DMS53 treated with DMSO at 0.1 percent for 48 hours (cell line): ENCODE measurements at regions not wholly inside any gene's neighbourhood (a gene's known extent, or its start where the extent isn't known, plus 50 kb on each side); places are given as distances from the start of the nearest gene placed in this dataset.
A peak's percentile ranks its signal among the peaks of the same experiment; 100 is the strongest.
"Not testable (repeated sequence)": the region's sequence is repeated elsewhere in the genome, so short reads cannot be mapped to it uniquely, and the experiment has no call there.

Source experiments
- DNase-seq: peaks from one replicate; lab custom pipeline; 2025; ENCODE audit not compliant: unreplicated experiment; lab: John Stamatoyannopoulos, UW

- DNase-seq: no peak
Observed at GRCh38 chr1:177891809-177892208, 78.0 kb downstream of the SEC16B start.

- DNase-seq: no peak
Observed at GRCh38 chr1:177890479-177890878, 79.4 kb downstream of the SEC16B start.

DNA sequence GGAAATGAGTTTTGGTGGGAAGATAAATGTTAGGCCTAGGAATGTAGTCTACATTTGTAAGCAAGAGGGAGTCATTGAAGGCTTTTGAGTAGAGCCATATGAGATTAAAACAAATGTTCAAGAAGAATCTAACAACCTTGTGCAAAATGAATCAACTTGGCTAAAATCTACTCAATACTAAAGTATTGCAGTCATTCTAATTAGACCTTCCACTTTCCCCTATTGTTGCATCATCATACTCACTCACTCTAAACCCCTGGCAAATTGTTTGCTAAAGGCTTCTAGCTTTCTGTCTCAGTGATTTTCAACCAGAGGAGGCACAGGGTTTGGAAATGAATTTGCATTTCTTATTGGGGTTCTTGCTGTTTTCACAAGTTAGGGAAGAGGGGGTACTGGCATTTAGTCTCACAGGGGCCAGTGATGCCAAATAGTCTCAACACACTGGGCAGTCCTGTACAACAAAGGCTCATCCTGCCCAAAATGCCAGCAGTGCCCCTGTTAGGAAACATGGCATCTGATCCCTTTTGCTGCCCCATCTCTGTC, 85.3 kb downstream of the SEC16B start:
- DNase-seq: no peak

GRCh38 chr1:177883581-177883980, 86.3 kb downstream of the SEC16B start:
- no peak for DNase-seq

- no peak for DNase-seq
Observed at GRCh38 chr1:177880339-177880891, 89.4 kb downstream of the SEC16B start.

GRCh38 chr1:177877086-177877485, 92.8 kb downstream of the SEC16B start:
- no peak for DNase-seq

- peak; percentile 81 for DNase-seq
Observed at GRCh38 chr1:177873238-177873637, 96.6 kb downstream of the SEC16B start.

- peak; percentile 98 for DNase-seq
Observed at GRCh38 chr1:177872308-177872900, 97.5 kb downstream of the SEC16B start.

DNA sequence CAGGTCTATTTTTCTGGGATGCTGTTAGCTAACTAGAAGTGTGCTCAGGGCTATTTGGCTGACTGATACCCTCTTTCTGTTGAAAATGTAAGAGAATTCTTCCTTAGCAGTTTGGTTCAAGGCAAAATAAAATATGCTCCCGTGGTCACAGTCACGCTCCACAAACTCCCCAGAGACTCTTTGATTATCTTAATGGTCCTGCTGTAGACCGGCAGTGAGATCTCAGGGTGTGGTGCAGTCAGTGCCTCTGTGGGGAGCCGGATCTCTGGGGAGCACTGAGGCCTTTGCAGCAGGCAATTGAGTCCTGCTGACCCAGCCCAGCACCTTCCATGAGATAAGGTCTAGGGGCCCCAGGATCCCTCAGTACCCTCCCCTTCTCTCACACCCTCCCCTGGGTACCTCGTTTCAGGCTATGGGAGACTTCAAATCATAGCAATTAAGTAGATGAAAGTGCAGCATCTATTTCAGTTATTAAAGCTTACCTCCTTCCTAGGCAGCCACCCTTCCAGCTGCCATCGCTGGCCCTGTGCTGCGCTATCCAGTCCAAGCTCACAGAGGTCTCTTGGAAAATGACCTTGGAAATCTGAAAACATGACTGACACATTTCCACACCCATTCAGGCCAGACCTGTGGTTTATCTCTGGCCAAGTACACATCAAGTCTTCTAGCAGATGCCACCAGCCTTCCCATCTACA, 98.1 kb downstream of the SEC16B start:
- no peak for DNase-seq

DNA sequence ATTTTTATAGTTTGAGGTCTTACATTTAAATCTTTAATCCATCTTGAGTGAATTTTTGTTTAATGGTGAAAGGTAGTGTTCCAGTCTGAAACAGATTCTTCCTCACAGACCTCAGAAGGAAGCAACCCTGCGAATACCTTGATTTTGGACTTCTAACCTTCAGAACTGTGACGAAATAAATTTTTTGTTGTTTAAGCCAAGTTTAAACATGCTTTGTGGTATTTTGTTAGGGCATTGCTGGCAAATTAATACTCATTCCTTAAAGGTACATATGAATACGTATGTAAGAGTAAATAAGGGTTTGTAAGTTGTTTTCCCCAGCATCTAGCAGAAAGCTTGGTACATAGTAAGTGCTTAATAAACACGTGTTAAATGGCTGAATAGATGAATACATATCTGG, 100.3 kb downstream of the SEC16B start:
- DNase-seq: no peak

- DNase-seq: not testable (repeated sequence)
Observed at GRCh38 chr1:177869011-177869410, 100.8 kb downstream of the SEC16B start.

DNA sequence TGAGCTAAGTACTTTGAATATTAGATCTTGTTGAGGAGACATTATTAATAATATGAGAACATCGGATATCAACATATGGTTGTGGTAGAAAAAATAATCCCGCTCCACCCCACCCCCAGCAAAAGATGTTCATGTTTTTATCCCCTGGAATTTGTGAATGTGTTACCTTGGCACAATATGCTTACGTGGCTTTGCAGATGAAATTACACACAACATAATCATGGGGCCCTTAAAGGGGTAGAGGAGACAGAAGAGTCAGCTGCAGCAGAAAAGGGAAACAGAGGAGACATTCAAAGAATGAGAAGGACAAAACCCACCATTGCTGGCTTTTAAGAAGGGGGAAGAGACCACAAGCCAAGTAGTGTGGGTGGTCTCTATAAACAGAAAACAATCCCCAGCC, 104.1 kb downstream of the SEC16B start:
- DNase-seq: no peak

GRCh38 chr1:177864538-177865305, 105.1 kb downstream of the SEC16B start:
- no peak for DNase-seq

- no peak for DNase-seq
Observed at GRCh38 chr1:177863796-177864195, 106.1 kb downstream of the SEC16B start.

DNA sequence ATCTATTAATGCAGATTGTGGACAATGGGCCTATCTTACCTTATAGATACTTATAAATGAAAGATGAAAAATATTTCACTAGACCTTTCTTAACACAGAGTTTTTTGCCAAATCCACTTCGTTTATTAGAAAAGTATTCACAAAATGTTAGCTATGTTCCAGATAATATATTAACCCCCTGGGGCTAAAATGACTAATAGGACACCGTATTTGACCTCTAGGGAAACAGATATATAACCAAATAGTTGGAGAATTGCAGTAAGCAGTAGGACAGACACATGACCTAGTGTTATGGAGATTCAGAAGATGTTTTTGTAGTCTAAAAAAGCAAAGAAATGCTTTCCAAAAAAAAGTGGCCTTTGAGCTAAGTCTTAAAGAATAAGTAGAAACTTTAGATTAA, 106.9 kb downstream of the SEC16B start:
- DNase-seq: no peak

- no peak for DNase-seq
Observed at GRCh38 chr1:177859572-177859971, 110.3 kb downstream of the SEC16B start.

DNA sequence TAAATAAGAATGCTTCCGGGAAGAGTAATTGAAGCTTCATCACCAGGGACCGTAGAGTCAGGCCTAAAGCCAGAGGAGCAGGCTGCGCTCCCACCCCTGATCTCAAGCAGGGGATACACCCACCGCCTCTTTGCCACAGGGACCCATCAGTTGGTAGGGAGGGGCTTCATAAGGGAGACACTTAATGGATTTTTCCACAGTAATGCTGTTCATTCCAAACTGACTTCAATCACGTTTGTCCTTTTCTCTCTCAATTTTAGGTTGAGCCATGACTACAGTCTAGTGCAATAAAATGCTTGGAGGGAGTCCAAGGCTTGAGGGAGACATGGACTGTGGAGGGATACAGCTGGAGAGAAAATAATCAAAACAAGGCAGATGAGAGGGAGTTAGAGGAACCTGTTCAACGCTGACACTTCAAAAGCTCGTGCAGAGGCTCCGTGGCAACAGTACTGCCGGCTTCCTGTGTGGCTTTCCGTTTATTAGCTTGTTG, 111.5 kb downstream of the SEC16B start:
- no peak for DNase-seq

GRCh38 chr1:177857285-177857684, 112.6 kb downstream of the SEC16B start:
- peak; percentile 14 for DNase-seq

- DNase-seq: no peak
Observed at GRCh38 chr1:177854951-177855350, 114.9 kb downstream of the SEC16B start.

DNA sequence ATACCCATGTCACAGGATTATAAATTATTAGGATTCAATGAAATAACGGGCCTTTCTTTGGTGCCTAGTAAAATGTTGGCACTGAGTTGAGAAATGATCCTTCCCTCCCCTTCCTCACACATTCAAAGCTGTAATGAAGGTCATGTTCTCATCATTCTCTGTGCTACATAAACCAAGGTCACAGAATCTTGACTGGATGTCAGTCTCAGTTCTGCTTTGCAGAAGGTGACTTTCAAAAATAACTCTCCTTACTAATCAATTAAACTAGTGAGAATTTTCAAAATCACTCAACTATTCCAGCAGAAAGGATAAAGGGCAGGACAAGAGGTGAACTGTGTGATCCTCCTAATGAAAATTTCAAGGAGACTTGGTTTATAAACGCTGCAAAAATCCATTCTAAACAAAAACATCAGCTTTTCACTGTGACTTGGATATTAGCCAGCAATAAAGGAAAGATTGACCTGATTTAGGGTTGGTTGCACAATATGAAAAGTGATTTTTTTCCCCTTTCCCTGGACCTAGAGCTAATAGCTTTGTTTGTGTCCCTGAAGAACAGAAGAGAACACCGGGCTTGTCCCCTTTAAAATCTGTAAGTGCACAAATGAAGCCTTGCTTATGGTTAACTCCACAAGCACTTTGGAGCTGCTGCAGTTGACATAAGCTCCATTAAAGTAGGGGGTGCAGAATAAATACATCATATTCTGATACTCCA, 120.1 kb downstream of the SEC16B start:
- DNase-seq: no peak

- no peak for DNase-seq
Observed at GRCh38 chr1:177849130-177849529, 120.7 kb downstream of the SEC16B start.
